ENCODE measurements at regions not wholly inside any gene's neighbourhood (a gene's known extent, or its start where the extent isn't known, plus 50 kb on each side); places are given as distances from the start of the nearest gene placed in this dataset.

DNA sequence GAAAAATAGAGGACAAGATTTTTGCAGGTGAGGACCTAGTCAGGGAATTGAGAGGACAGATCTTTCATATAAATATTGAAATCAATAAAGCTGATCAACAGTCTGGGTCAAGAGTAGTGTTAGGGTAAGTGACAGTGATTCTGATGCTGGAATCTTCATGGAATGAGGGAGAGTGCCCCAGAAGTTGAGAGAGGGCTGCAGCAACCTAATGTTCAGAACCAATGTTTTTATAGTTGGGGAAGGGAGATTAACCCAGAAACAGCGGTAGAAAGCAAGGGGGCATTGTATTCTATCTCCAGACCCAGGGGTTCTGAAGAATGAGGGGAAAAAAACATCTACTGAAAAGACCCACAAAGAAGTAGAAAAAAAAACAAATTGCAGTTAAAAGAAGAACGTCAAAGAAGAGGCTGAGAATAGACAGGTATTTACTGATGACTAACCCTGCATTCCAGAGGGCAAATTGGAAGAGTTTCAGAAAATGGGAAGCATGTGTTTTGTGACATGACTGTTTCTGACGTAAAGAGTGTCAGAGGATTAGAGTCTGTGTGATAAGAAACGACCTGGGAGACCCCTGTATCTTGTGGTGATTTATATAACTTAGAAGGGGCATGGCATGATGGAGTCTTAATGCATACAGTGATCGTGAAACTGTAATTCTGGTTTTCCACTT, 819.6 kb upstream of the EPHA5 start:
- TF ChIP-seq POLR2AphosphoS5 (IDR thresholded peaks at IDR 0.05; ENCODE audit: insufficient read depth, low read depth, low read length) (no peak), FOS (IDR thresholded peaks at IDR 0.05; ENCODE audit: borderline replicate concordance, insufficient read depth, low read length) (no peak), CTCF (IDR thresholded peaks at IDR 0.05; ENCODE audit: extremely low read depth in 1 of 2, insufficient read depth in 1 of 2, low read depth in 1 of 2, low read length in 2 of 2) (no peak), POLR2A (IDR thresholded peaks at IDR 0.05; ENCODE audit: low read depth, low read length) (no peak), GATA2 (IDR thresholded peaks at IDR 0.05; ENCODE audit: insufficient read depth, insufficient read length, low read depth, low read length) (no peak), MAX (IDR thresholded peaks at IDR 0.05; ENCODE audit: insufficient read depth, insufficient read length) (no peak)

Data from endothelial cell of umbilical vein (primary cell).